GM21381 (cell line): ENCODE measurements at regions not wholly inside any gene's neighbourhood (a gene's known extent, or its start where the extent isn't known, plus 50 kb on each side); places are given as distances from the start of the nearest gene placed in this dataset.

Experiments used
- ATAC-seq: cut with Tn5 transposase; IDR thresholded peaks from one replicate; pipeline ENCODE4 v1.9.1; 2021; ENCODE audit warnings: mild to moderate bottlenecking, moderate library complexity; ENCODE audit not compliant: unreplicated experiment

DNA sequence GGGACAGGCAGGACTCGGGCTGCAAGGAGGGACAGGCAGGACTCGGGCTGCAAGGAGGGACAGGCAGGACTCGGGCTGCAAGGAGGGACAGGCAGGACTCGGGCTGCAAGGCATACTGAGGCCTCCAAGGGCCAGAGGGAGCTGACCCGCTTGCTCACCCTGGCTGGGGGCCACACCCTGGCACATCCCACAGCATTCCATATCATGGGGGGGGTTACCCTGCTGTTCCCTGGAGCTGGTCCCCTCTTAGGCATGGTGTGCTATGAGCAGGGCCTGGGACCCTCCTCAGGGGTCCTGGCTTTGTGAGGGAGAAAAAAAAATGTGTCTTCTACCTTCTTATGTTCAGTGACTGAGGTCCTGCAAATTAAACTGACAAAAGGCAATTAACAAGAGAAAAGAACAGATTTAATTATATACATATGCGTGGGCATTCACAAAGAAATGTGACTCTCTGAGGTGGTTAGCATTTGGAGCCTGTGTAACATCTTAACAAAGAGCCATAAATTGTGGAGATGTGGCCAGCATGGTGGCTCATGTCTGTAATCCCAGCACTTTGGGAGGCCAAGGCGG, 97.6 kb upstream of the ALDH1A3 start:
- ATAC-seq = no peak

DNA sequence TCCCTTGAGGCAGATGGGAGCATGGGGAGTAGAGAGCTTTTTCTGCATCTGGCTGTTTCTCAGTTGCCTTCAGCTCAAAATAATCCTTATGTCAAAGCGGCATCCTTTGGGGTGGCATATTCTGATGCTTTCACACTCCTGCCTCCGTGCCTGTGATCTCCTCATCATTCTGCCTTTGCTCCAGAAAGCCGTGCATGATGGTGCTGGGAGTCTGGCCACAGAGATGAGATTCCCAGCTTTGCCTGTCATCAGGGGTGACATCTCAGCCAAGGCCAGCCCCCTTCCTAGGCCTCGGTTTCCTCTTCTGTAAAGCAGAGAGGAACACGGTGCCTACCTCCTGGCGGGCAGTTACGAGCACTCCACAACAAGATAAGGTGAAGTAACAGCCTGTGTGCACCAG, 96.3 kb upstream of the ALDH1A3 start:
- ATAC-seq = no peak

DNA sequence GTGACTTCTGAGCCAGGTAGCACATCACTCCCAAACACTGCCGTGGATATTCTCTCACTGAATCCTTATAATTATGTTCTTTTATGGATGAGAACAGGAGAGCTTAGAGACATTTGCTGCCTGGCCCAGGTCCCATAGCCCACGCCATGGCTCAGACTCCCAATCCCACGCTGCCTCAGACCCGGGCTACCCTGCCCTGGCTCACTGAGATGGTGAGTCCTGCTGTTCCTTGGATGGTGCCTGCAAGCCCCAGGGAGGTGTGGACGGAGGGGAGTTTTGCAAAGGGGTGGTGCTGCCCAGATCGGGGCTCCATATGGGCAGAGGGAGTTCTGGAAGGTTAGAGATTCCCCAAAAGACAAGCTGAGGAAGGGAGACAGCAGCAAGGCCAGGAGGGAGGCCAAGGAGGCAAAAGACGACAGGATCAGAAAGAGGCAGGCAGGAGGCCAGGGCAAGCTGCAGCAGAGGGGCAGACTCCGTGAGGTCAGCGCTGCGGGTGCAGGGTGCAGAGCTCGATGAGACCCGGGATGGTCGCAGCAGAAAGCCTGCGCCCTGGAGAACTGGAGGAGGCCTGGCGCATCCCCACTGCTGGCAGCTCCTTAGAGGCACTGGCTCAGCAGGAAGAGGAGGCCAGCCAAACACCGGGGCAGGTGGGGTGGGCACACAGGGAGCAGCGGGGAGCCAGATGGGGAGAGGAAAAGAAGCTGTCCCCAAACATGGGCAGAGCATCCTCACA, 95.7 kb upstream of the ALDH1A3 start:
- ATAC-seq = no peak

DNA sequence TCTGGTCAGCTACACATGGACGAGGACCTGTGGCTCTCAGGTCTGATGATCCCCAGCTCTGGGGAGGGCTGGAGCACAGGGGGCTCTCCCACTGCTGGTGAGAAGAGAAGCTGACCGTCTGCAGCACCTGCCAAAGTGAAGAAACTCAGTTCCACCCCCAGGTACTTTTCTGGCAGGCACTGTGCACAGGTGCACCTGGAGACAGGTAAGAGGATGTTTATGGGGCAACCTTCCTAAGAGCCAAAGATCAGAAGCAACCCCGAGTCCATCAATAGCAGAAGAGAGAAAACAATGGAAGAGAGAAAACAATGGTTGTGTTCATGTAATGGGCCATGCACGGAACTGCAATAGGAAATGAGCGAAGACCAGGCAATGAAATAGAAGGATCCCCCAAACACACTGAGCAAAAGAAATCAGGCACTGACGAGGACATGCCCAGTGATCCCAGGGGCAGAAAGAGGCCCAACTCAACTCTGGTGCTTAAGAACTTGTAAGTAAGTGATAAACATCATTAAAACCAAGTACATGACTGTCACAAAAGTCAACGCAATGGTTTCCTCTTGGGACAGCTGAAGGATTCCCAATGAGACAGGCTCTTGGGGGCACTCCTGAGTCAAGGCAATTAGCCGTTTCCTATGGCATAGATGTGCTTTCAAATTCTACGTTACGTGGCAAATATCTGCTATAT, 95.0 kb upstream of the ALDH1A3 start:
- ATAC-seq = no peak

DNA sequence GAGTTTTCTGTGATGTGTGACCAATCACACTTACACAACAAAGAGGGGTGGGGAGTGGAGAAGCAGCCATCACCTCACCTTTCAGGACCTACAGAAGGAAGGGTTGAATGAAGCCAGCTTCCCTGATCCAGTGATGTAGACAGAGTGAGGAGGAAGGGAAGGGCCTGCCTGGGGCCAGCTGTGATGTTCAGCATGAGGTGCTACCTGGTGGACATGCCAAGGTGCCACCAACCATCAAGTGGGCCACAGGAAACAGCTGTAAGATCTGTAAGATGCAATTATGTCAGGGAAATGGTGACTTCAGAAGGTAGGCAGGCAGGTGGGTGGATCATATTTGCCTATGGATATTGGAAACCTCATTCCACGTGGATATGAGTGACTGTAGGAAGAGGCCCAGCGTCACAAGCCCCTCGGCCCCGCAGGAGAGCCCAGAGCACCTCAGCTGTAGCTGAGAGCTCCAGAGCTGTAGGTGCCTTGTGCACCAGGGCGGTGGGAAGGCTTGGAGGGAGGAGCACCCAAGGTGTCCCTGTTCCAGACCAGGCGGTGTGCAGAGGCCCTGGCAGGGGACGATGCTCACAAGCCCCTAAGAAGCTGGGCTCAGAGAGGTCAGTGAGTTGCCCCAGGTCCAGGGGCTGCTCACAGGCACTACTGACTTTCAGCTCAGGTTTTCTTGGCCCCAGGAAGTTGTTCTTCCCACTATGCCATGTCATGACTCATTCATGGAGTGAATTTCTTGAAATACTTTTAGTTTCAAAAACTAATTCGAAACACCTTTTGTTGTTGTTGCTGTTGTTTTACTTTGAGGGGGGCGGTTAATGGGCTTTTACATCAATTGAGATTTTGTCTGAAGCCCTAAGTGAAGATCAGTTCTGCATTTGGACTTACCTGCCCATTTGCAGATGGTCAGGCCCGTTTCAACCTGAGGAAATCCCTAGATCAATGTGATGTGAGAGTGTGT, 94.2 kb upstream of the ALDH1A3 start:
- no peak for ATAC-seq

DNA sequence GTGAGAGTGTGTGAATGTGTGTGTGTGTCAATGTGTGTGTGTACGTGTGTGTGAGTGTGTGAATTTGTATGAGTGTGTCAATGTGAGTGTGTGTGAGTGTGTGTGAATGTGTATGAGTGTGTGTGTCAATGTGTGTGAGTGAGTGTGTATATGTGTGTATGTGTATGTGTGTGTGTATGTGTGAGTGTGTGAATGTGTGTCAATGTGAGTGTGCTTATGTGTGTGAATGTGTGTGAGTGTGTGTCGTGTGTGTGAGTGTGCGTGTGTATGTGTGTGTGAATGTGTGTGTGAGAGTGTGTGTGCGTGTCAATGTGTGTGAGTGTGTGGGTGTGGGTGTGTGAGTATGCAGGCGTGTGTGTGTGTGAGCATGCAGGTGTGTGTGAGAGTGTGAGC, 93.5 kb upstream of the ALDH1A3 start:
- ATAC-seq = no peak

DNA sequence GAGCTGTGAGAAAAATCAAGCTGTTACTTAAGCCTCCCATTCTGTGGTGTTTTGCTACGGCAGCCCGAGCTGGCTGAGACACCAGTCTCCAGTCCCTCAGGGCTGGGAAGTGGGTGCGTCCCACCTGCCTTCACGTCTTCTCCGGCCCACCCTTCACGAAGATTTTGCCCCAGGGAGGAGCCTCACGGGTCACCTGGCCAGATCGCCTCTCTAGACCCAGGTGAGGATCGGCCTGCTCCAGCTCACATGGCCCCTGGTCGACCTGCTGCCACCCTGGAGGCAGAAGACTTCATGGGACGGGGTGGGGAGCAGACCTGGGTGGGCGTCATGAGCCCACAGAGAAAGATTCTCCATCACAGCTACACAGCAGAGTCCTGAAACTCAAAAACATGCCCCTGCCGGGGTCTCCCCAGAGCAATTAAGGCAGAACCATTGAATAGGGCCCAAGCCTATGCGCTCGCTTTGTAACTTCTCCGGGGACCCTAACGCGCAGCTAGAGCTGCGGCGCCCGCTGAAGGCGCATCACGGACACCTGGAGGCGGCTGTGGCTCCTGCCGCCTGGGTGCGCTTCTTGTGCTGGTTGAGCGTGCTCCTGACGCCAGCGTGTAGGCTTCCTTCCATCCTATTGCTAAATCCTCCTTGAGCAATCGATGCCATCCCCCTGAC, 92.6 kb upstream of the ALDH1A3 start:
- no peak for ATAC-seq

DNA sequence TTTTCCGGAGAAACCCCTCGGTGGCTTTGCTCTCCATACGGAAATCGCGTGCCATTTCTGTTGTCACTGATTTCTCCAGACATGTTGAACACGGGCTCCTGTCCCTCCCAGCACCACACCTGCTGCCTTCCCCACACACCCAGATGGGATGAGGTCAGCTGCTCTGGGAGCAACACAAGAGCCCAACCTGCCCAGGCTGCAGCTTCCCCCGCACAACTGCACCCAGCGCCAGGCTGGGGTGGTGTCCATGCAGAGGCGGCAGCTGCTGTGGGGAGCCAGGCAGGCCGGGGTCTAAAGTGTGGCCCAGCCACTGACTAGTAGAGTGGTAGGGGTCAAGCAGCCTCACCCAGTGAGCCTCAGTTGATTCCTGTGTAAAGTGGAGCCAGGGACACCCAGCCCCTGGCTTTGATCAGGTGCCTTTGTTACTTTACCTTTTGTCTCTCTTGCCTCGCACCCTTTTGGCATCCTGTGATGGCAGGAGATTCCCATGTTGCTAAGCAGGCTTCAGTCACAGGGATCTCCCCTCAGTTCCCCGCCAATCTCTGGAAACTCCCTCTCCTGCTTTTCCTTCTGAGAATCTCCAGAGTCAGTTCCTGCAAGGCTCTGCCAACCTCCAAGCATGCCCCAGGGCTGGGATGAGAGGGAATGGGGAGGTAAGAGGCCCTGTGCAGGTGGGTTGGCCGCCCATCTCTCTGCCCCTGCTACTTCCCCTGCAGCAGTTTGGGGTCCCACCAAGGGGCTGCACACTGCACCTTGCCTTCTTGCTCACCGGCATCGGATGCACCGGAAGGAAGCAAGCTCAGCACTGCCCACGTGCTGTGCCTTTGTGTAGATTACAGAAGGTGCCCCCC, 91.8 kb upstream of the ALDH1A3 start:
- ATAC-seq = no peak

DNA sequence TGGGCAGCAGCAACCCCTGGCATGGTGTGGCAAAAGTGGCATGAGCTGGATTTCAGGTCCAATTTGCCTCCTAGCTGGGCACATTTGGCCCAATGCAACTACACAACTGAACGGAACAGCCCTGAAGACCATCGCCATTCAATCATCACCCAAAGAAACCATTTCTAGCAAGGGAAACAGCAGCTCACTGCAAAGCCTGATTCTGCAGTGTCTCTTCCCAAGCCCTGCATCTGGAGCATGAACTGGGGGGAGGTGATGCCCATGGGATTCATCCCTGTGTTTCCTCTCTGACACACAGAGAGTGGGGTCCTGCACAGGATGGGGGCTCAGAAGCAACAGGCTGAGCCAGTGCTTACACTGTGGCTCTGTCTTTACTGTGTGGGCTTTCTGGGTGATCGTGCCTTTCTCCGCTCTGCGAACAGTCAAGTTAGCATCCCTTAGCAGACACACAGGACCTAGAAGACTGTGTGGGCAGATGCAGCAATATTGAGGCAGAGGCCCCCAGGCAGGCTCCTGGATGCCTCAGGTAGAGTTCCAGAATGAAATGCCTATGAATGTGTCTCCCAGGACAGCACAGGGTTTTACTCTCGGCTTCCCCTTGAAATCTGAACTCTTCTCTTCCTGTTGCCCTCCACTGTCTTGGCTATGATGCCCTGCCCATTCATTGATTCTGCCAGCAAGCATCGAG, 91.1 kb upstream of the ALDH1A3 start:
- no peak for ATAC-seq

DNA sequence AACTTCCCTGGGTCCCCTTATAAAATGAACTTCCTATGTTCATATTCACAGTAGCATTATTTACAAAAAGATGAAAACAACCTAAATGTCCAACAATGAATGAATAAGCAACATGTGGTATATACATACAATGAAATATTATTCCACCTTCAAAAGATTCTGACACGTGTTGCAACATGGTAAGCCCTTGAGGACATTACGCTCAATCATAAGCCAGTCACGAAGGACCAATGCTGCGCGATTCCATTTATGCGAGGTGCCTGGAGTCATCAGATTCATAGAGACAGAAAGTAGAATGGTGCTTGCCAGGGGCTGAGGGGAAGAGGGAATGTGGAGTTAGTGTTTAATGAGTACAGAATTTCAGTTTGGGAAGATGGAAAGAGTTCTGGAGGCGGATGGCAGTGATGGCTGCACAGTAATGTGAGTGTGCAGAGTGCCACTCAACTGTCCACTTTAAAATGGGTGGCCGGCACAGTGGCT, 88.8 kb upstream of the ALDH1A3 start:
- ATAC-seq = no peak

DNA sequence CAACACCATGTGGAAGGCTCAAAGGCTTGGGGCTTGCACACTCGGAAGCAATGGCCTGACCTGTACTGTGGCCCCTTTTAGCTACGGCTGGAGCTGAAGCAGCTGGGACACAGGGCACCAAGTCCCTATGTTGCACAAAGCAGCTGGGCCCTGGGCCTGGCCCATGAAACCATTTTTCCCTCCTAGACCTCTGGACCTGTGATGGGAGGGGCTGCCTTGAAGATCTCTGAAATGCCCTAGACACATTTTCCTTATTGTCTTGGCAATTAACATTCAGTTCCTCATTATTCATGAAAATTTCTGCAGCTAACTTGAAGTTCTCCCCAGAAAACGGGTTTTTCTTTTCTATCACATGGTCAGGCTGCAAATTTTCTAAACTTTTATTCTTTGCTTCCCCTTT, 85.6 kb upstream of the ALDH1A3 start:
- no peak for ATAC-seq

DNA sequence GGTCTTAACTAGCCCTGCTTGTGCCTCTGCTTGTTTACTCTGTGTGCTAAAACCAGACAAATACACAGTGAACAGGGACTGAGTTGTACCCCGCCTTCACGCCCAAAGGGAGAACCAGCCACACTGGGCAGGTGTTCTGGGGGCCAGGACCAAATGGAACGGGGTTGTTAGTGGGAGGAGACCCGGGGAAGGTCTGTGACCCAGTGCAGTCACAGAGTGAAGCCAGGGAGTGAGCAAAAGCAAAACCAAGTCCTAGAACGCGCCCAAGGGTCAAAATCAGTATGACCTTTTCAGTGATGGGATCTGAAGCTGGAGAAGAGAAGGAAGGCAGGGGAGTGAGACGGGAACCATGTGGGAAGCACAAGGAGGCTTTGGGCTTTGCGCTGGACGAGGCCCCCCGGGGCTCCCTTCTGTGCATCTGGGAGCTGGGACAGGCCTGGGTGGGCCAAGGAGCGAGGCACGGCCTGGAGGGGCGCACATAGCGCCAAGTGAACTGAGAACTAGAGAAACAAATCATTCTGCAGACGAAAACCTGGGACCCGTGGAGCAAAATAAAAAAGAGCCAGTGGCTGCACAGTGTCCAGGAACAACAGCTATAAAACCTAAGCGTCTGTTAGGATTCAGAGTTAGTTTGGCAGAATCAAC, 78.3 kb upstream of the ALDH1A3 start:
- ATAC-seq = no peak

DNA sequence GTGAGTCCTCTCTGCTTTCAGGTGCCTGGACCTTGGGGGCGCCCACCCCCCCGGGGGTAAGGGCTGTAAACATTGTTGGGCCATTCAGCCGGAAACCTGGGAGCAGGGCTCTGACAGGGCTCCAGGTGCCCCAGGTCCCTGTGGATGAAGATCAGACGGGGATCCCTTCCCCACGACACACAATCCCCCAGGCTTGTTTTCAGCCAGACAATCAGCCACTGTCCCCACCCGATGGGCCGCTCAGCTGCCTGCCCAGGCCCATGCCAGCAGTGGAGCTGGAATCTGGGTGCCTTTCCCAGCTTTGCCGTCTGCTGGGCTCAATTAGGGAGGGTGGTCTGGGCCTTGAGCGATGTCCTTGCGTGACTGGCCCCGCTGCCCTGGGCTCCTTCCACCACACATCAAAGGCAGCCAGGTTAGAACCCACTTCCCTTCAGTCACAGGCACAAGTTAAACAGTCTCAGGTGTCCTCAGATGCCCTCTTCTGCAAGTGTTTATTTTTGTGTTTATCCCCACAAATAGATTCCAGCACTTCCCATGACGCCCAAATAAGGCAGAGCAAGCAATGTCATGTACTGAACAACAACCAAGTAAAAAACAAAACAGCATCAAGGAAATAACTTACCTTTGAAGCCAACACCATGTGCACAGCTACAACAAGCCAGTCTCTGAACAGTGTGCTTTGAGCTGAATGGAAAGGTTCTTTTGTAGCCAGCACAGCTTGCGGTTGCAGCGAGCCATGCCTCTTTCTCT, 77.0 kb upstream of the ALDH1A3 start:
- no peak for ATAC-seq

DNA sequence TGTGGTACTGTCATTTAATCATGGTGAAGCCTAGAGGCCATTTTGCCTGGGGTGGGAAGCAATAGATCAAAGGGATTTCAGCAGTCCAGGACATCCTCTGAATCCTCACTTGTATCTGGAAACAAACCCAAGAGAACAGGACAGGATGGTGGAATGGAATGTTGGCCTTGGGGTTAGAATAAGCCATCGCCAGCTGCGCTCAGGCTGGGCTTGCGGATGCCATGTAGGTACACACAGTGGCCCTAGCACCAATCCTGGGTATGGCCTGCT, 76.5 kb upstream of the ALDH1A3 start:
- no peak for ATAC-seq

DNA sequence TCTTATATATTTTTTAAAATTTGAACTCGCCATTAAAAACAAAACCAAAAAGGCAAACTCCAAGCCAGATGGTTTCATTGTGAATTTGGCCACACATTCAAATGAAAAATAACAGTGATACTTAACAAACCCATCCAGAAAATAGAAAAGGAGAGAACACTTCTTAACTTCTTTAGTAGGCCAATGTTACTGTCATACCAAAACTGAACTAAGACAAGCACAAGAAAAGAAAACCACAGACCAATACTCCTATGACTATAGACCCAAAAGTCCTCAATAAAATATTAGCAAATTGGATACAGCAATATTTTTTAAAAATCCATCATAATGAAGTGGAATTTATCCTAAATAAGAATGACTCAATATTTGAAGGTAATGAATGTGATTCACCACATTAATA, 73.5 kb upstream of the ALDH1A3 start:
- ATAC-seq = no peak

DNA sequence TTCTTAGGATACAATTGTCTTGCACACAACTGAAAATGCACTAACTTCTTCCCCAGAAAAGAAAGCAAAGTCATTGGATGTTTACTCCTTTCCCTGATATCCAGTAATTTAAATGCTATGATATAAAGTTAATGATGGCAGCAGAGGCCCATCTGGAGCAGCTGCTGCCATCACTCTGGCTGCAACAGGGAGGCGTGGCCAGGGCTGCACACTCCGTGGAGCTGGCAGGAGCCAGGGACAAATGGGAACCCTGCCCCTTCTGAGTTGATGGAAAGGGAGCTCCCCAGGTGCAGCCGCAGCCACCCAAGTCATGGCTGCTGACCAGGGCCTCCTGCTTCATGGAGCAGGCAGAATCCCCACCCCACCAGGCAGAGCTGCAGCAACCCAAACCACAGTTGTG, 72.6 kb upstream of the ALDH1A3 start:
- no peak for ATAC-seq

DNA sequence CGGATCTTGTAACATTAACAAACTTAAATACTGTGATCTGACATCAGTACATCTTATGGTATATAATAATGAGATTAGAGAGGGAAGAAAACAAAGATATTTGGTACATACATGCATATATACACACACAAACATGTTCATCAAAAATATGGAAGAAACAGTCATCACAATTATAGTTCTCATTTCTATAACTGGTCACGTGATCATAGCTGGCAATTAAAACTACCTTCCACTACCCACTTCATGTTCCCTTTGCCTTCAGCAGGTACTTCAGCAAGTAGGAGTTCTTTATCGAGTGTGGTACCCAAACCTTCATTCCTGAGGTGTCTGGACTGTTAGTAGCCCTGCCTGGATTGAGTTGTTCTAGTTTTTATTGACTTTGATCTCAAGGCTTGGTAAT, 70.9 kb upstream of the ALDH1A3 start:
- ATAC-seq = no peak

DNA sequence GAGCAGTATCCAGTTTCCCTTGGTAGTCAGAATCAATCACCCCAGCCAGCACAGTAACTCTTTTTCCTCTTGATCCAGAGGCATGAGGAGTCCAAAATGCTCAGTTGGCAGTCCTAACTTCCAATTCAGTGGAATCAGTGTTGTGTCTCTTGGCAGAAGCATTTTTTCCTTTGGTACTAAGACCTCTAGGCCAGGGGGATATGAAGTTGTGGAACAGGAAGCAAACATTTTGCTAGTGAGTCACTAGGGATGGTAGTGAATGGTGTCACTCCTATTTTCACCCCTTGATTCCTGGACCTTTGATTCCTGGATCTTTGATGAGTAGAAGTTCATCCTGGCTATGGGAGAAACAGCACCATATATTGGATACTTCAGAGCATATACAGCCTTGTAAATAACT, 70.5 kb upstream of the ALDH1A3 start:
- ATAC-seq = no peak
